ENCODE measurements at regions not wholly inside any gene's neighbourhood (a gene's known extent, or its start where the extent isn't known, plus 50 kb on each side); places are given as distances from the start of the nearest gene placed in this dataset.

DNA sequence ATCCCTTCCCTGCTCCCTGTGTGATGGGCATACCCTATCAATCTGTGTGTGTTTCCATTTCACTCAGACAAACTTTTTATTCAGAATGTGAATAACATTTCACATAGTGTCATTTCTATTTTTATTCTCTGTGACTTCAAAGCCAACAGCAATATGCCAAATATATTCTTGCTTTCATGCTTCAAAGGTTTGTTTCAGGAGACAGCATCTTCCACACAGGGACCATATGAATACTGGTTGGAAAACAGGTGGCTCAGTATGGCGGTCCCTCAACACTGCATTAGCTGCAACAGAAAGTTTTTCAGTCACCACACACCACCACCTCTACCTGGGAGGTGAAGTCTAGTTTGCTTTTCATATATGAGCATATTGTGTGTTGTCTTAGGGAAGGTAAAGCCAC is 111.0 kb upstream of the PTPN3 start:
- Histone ChIP-seq H3K27me3 (ENCODE audit: control insufficient read depth, insufficient read depth, low read length) (peaks cover 6% of the 10 kb centered on the region), H3K36me3 (ENCODE audit: control insufficient read depth, insufficient read depth, low read length) (no peaks in the 10 kb centered on the region), H3K4me1 (ENCODE audit: control insufficient read depth, extremely low read depth, insufficient read depth, low read length) (no peaks in the 10 kb centered on the region), H3K9me3 (ENCODE audit: control insufficient read depth, insufficient read depth, low read depth, low read length) (no peaks in the 10 kb centered on the region), H4K20me1 (ENCODE audit: control insufficient read depth, extremely low read depth, insufficient read depth, low read length) (no peaks in the 10 kb centered on the region), H3K27ac (ENCODE audit: insufficient read depth, low read length) (no peak overlapping the region), H3K4me2 (ENCODE audit: extremely low read depth, insufficient read depth, low read length) (no peak overlapping the region), H3K79me2 (ENCODE audit: control insufficient read depth, insufficient read depth, low read length) (no peaks in the 10 kb centered on the region), H3K4me3 (replicated peaks in 1 of 4; ENCODE audit: control extremely low read depth in 1 of 4, insufficient read depth in 1 of 4, low read depth in 3 of 4, low read length in 4 of 4) (no peak overlapping the region), H2AFZ (ENCODE audit: low read length) (no peak overlapping the region), H3K9ac (ENCODE audit: insufficient read depth, low read length) (no peak overlapping the region)
- no peak for DNase-seq (ENCODE audit: low read depth in 2 of 2)
- TF ChIP-seq, protein P1, sequence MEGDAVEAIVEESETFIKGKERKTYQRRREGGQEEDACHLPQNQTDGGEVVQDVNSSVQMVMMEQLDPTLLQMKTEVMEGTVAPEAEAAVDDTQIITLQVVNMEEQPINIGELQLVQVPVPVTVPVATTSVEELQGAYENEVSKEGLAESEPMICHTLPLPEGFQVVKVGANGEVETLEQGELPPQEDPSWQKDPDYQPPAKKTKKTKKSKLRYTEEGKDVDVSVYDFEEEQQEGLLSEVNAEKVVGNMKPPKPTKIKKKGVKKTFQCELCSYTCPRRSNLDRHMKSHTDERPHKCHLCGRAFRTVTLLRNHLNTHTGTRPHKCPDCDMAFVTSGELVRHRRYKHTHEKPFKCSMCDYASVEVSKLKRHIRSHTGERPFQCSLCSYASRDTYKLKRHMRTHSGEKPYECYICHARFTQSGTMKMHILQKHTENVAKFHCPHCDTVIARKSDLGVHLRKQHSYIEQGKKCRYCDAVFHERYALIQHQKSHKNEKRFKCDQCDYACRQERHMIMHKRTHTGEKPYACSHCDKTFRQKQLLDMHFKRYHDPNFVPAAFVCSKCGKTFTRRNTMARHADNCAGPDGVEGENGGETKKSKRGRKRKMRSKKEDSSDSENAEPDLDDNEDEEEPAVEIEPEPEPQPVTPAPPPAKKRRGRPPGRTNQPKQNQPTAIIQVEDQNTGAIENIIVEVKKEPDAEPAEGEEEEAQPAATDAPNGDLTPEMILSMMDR (conservative IDR thresholded peaks at IDR 0.05 in 1 of 2, IDR thresholded peaks at IDR 0.05 in 1 of 2; ENCODE audit: low read depth in 1 of 2, low read length in 2 of 2) = no peak
- TF ChIP-seq EZH2 (IDR thresholded peaks at IDR 0.05; ENCODE audit: low read length, missing control alignments) = no peak

DNA sequence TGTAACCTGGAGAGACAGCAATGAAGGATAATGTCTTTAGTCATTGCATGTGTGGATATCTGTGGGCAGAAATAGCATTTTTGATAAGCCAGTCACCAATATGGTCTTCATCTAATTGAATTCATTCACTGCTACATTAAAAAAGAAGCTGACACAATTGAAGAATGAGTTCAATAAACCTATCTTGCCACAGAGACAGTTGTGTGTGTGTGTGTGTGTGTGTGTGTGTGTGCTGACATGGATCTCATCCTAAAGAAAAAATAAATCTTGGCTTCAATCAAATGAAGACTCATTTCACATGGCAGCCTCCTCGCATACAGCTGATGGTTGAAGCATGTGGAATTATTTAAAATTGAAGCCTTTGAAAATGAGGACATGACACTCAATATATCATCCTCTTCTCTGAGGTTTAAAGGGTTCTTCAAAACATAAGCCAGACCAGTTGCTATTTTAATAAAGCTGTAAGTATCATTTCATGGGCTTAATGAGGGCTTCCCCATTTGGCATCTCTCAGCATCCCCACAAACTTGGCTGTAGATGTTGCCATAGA is 118.5 kb upstream of the PTPN3 start:
- Histone ChIP-seq H3K9ac (ENCODE audit: insufficient read depth, low read length) (no peak overlapping the region), H3K9me3 (ENCODE audit: control insufficient read depth, insufficient read depth, low read depth, low read length) (no peaks in the 10 kb centered on the region), H3K27ac (ENCODE audit: insufficient read depth, low read length) (no peak overlapping the region), H3K4me2 (ENCODE audit: extremely low read depth, insufficient read depth, low read length) (no peak overlapping the region), H2AFZ (ENCODE audit: low read length) (no peak overlapping the region), H3K27me3 (ENCODE audit: control insufficient read depth, insufficient read depth, low read length) (peaks cover 10% of the 10 kb centered on the region), H3K4me1 (ENCODE audit: control insufficient read depth, extremely low read depth, insufficient read depth, low read length) (no peaks in the 10 kb centered on the region), H3K79me2 (ENCODE audit: control insufficient read depth, insufficient read depth, low read length) (no peaks in the 10 kb centered on the region), H3K36me3 (ENCODE audit: control insufficient read depth, insufficient read depth, low read length) (no peaks in the 10 kb centered on the region), H3K4me3 (replicated peaks in 1 of 4; ENCODE audit: control extremely low read depth in 1 of 4, insufficient read depth in 1 of 4, low read depth in 3 of 4, low read length in 4 of 4) (no peak overlapping the region), H4K20me1 (ENCODE audit: control insufficient read depth, extremely low read depth, insufficient read depth, low read length) (no peaks in the 10 kb centered on the region)
- DNase-seq (ENCODE audit: low read depth in 2 of 2) = peak in 1 of 2 donors; percentile 55
- TF ChIP-seq, protein P1 (conservative IDR thresholded peaks at IDR 0.05 in 1 of 2, IDR thresholded peaks at IDR 0.05 in 1 of 2; ENCODE audit: low read depth in 1 of 2, low read length in 2 of 2) = no peak
- no peak for TF ChIP-seq EZH2 (IDR thresholded peaks at IDR 0.05; ENCODE audit: low read length, missing control alignments)

- no peak overlapping the region for H3K4me2 ChIP-seq (ENCODE audit: extremely low read depth, insufficient read depth, low read length)
- H4K20me1 ChIP-seq (ENCODE audit: control insufficient read depth, extremely low read depth, insufficient read depth, low read length) = no peaks in the 10 kb centered on the region
- H3K36me3 ChIP-seq (ENCODE audit: control insufficient read depth, insufficient read depth, low read length) = no peaks in the 10 kb centered on the region
- no peaks in the 10 kb centered on the region for H3K79me2 ChIP-seq (ENCODE audit: control insufficient read depth, insufficient read depth, low read length)
- no peaks in the 10 kb centered on the region for H3K4me1 ChIP-seq (ENCODE audit: control insufficient read depth, extremely low read depth, insufficient read depth, low read length)
- H3K27ac ChIP-seq (ENCODE audit: insufficient read depth, low read length) = no peak overlapping the region
- H3K27me3 ChIP-seq (ENCODE audit: control insufficient read depth, insufficient read depth, low read length) = peaks cover 7% of the 10 kb centered on the region
- TF ChIP-seq, protein P1 (conservative IDR thresholded peaks at IDR 0.05 in 1 of 2, IDR thresholded peaks at IDR 0.05 in 1 of 2; ENCODE audit: low read depth in 1 of 2, low read length in 2 of 2) = no peak
- TF ChIP-seq EZH2 (IDR thresholded peaks at IDR 0.05; ENCODE audit: low read length, missing control alignments) = no peak
- H2AFZ ChIP-seq (ENCODE audit: low read length) = no peak overlapping the region
- no peak overlapping the region for H3K9ac ChIP-seq (ENCODE audit: insufficient read depth, low read length)
- DNase-seq (ENCODE audit: low read depth in 2 of 2) = no peak
- H3K4me3 ChIP-seq (replicated peaks in 1 of 4; ENCODE audit: control extremely low read depth in 1 of 4, insufficient read depth in 1 of 4, low read depth in 3 of 4, low read length in 4 of 4) = no peak overlapping the region
- no peaks in the 10 kb centered on the region for H3K9me3 ChIP-seq (ENCODE audit: control insufficient read depth, insufficient read depth, low read depth, low read length)
These were observed 121.2 kb upstream of the PTPN3 start for GRCh38 chr9:109619310-109619709.
